ENCODE measurements at regions not wholly inside any gene's neighbourhood (a gene's known extent, or its start where the extent isn't known, plus 50 kb on each side); places are given as distances from the start of the nearest gene placed in this dataset.

DNA sequence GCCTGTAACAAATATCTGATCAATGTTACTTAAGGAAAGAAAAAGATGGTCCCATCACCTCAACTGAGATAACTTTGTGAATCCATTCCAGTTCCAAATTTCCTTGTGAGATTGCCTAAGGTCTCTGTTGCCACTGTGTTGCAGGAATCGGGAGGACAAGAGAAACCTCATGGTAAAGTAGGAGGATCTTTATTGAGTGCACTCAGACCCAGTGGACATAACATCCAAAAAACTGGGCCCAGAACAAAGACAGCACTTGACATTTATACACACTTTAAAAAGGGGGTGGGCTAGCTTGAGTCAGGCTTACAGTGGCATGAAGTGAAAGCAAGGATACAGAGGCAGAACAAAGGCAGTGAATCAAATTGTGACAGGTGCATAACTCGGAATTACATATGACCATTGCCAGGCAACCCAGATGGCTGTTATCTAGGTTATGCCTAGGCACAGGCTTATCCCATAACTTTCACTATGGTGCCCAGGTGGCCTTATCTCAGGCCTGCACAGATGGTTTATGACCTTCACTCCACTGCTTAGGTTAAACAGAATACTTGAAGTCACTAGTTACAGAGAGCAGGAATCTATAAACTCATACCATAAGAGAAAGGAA, 459.4 kb upstream of the PCDH20 start:
- Histone ChIP-seq H3K4me3 (no peak overlapping the region), H3K27ac (no peak overlapping the region), H3K9me3 (peaks cover 4% of the 10 kb centered on the region), H3K4me1 (ENCODE audit: control insufficient read depth in 1 of 2, low read depth in 2 of 2) (no peaks in the 10 kb centered on the region), H3K27me3 (replicated peaks; ENCODE audit: insufficient read depth) (no peaks in the 10 kb centered on the region), H3K36me3 (no peaks in the 10 kb centered on the region)
- DNase-seq (ENCODE audit: low spot score) (no peak), ATAC-seq (ENCODE audit: insufficient number of reproducible peaks, low FRiP score, low read depth) (no peak)
- TF ChIP-seq CTCF (IDR thresholded peaks at IDR 0.05): no peak

DNA sequence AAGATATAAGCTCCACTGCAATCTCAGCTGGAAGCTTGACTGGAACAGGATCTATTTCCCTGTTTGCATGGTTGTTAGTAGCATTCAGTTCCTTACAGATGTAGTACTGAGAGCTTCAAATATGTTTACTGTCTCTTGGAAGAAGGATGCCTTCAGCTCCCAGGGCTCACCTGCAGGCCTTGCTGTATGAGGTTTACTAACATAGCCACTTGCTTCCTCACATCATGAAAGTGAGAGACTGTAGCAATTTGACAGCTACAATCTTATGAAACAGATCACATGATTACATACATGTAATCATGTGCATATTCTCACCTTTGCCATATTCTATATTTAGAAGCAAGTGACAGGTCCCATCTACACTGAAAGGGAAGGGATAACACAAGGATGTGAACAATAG, 458.1 kb upstream of the PCDH20 start:
- no peak for TF ChIP-seq CTCF (IDR thresholded peaks at IDR 0.05)
- ATAC-seq (ENCODE audit: insufficient number of reproducible peaks, low FRiP score, low read depth): no peak
- Histone ChIP-seq H3K4me1 (ENCODE audit: control insufficient read depth in 1 of 2, low read depth in 2 of 2) (no peaks in the 10 kb centered on the region), H3K27me3 (replicated peaks; ENCODE audit: insufficient read depth) (no peaks in the 10 kb centered on the region), H3K36me3 (no peaks in the 10 kb centered on the region), H3K9me3 (peaks cover 4% of the 10 kb centered on the region), H3K27ac (no peak overlapping the region), H3K4me3 (no peak overlapping the region)
- no peak for DNase-seq (ENCODE audit: low spot score)

DNA sequence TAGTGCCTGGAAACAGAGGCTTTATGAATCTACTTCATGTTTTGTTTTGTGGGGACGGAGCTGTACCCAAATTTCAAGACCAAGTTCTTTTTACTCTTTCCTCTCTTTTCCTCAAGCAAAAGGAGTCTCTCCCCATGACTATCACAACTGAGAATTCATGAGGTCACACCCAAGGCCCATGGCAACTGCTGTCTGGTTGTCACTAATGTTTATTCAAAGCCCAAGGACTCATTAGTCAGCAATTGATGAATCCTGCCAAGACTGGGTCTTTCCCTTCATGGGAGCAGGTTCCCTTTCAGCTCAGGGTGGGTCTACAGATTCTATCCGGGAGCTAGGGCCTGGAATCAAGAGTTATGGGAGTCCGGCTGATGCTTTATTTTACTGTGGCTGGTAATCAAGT, 441.5 kb upstream of the PCDH20 start:
- DNase-seq (ENCODE audit: low spot score) (no peak), ATAC-seq (ENCODE audit: insufficient number of reproducible peaks, low FRiP score, low read depth) (no peak)
- H3K27ac ChIP-seq: no peak overlapping the region
- H3K4me1 ChIP-seq (ENCODE audit: control insufficient read depth in 1 of 2, low read depth in 2 of 2): no peaks in the 10 kb centered on the region
- TF ChIP-seq CTCF (IDR thresholded peaks at IDR 0.05): no peak
- H3K9me3 ChIP-seq: no peaks in the 10 kb centered on the region
- no peaks in the 10 kb centered on the region for H3K27me3 ChIP-seq (replicated peaks; ENCODE audit: insufficient read depth)
- H3K36me3 ChIP-seq: no peaks in the 10 kb centered on the region
- H3K4me3 ChIP-seq: no peak overlapping the region

DNA sequence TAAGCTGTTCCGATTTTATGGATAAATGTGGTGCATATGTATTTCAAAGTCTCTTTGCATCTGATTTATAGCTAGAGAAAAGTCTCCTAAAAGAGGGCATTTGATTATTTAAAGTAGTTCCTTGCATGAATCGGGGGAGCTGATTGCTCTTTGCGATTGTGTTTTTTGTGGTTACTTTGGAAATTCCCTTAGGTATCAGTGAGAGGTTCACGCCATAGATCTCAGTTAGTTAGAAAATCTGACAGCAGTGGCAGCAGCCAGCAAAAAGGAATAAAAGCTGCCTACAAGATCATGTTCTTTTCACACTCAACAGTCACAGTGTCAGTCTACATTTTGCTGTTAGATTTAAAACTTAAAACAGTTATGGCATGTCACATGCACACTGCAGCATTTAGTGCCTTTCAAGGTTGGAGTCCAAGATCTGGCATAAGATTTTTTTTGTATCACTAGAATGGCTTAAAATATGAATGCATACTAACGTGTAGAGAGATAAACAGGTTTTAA, 436.5 kb upstream of the PCDH20 start:
- Histone ChIP-seq H3K36me3 (no peaks in the 10 kb centered on the region), H3K27ac (no peak overlapping the region), H3K4me3 (no peak overlapping the region), H3K4me1 (ENCODE audit: control insufficient read depth in 1 of 2, low read depth in 2 of 2) (no peaks in the 10 kb centered on the region), H3K9me3 (no peaks in the 10 kb centered on the region), H3K27me3 (replicated peaks; ENCODE audit: insufficient read depth) (no peaks in the 10 kb centered on the region)
- DNase-seq (ENCODE audit: low spot score): no peak
- TF ChIP-seq CTCF (IDR thresholded peaks at IDR 0.05): no peak
- no peak for ATAC-seq (ENCODE audit: insufficient number of reproducible peaks, low FRiP score, low read depth)

GRCh38 chr13:61850794-61851193, 435.1 kb upstream of the PCDH20 start:
- DNase-seq (ENCODE audit: low spot score) (no peak), ATAC-seq (ENCODE audit: insufficient number of reproducible peaks, low FRiP score, low read depth) (no peak)
- TF ChIP-seq CTCF (IDR thresholded peaks at IDR 0.05): no peak
- Histone ChIP-seq H3K4me1 (ENCODE audit: control insufficient read depth in 1 of 2, low read depth in 2 of 2) (no peaks in the 10 kb centered on the region), H3K36me3 (no peaks in the 10 kb centered on the region), H3K4me3 (no peak overlapping the region), H3K9me3 (no peaks in the 10 kb centered on the region), H3K27me3 (replicated peaks; ENCODE audit: insufficient read depth) (no peaks in the 10 kb centered on the region), H3K27ac (no peak overlapping the region)
